ENCODE measurements at regions not wholly inside any gene's neighbourhood (a gene's known extent, or its start where the extent isn't known, plus 50 kb on each side); places are given as distances from the start of the nearest gene placed in this dataset.

DNA sequence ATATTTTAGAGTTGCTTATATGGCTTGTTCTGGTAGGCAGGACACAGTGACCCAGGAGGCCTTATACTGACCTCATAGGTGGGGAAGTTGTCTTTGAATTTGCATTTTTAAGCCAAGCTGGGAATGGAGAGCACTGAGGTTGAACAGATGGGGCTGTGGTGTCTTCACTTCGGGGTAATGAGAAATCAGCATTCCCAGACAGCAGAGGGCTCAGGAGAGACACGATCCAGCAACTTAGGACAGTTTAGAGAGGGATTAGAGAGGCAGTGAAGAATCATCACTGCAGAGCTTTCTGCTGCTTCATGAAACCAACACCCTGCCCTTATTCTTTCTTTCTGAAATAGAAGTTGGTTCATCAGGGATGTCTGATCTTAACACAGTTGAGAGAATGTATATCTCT, 202.4 kb downstream of the TDRD15 start:
- TF ChIP-seq, protein P1, sequence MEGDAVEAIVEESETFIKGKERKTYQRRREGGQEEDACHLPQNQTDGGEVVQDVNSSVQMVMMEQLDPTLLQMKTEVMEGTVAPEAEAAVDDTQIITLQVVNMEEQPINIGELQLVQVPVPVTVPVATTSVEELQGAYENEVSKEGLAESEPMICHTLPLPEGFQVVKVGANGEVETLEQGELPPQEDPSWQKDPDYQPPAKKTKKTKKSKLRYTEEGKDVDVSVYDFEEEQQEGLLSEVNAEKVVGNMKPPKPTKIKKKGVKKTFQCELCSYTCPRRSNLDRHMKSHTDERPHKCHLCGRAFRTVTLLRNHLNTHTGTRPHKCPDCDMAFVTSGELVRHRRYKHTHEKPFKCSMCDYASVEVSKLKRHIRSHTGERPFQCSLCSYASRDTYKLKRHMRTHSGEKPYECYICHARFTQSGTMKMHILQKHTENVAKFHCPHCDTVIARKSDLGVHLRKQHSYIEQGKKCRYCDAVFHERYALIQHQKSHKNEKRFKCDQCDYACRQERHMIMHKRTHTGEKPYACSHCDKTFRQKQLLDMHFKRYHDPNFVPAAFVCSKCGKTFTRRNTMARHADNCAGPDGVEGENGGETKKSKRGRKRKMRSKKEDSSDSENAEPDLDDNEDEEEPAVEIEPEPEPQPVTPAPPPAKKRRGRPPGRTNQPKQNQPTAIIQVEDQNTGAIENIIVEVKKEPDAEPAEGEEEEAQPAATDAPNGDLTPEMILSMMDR (IDR thresholded peaks at IDR 0.05), result no peak
- TF ChIP-seq POLR2AphosphoS5 (IDR thresholded peaks at IDR 0.05), result no peak
